Spinal cord (tissue), 9 donors: ENCODE measurements at regions not wholly inside any gene's neighbourhood (a gene's known extent, or its start where the extent isn't known, plus 50 kb on each side); places are given as distances from the start of the nearest gene placed in this dataset.
"Not testable (repeated sequence)": the region's sequence is repeated elsewhere in the genome, so short reads cannot be mapped to it uniquely, and the experiment has no call there.

Experiments
- DNase-seq, 6 donors: peaks; one replicate each; pipeline versions ENCODE4 v3.0.0 to v3.0.0-alpha.2; 2013 to 2015; ENCODE audit warnings: low spot score in 6 of 6, low read depth in 4 of 6
- H3K27ac ChIP-seq: one replicate; pipeline ENCODE4 v1.5.1; 2013; ENCODE audit warnings: low read depth, low read length, control low read depth
- H3K27me3 ChIP-seq: one replicate; pipeline ENCODE4 v1.6.1; 2013; ENCODE audit warnings: low read length; ENCODE audit not compliant: control insufficient read depth, insufficient read depth
- H3K36me3 ChIP-seq: one replicate; pipeline ENCODE4 v1.6.1; 2013; ENCODE audit warnings: low read length; ENCODE audit not compliant: control insufficient read depth, insufficient read depth
- H3K4me1 ChIP-seq: one replicate; pipeline ENCODE4 v1.6.1; 2013; ENCODE audit warnings: low read length; ENCODE audit not compliant: control insufficient read depth, insufficient read depth
- H3K4me3 ChIP-seq: one replicate; pipeline ENCODE4 v1.5.1; 2013; ENCODE audit warnings: low read depth, low read length, control low read depth
- H3K9me3 ChIP-seq: one replicate; pipeline ENCODE4 v1.6.1; 2013; ENCODE audit warnings: low read length; ENCODE audit not compliant: control insufficient read depth, insufficient read depth
- WGBS: methylation state at CpG from one replicate; pipeline ENCODE4 v1.1.5; 2013; ENCODE audit warnings: missing lambda C conversion rate; ENCODE audit not compliant: insufficient coverage; 5-methylcytosine and 5-hydroxymethylcytosine counted together
- donor health status: healthy.

DNA sequence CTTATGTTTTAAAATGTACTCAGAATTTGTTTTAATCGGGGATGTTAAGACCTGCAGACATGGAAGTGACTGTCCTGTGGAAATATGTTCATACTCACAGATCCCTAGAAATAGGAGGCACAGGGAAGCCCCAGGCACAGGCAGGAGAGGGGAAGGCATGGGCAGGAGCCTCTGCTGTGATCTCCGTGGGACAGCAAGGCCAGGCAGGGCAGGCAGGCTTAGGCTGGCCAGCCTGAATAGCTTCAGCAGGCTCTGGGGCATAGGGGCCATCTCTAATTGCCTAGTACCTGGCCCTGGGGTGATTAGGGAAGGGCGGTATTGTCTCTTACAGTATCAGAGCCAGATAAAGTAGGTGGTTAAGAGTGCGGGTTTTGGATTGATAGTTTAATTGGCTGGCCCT is 59.8 kb upstream of the PLEKHG4B start:
- Histone ChIP-seq H3K4me3 (no peak overlapping the region), H3K4me1 (no peaks in the 10 kb centered on the region), H3K36me3 (no peaks in the 10 kb centered on the region), H3K27me3 (peaks cover 4% of the 10 kb centered on the region), H3K27ac (no peak overlapping the region), H3K9me3 (no peaks in the 10 kb centered on the region)
- DNase-seq: no peak
- 78% methylated on average over 2 of the region's 4 CpGs for WGBS

DNA sequence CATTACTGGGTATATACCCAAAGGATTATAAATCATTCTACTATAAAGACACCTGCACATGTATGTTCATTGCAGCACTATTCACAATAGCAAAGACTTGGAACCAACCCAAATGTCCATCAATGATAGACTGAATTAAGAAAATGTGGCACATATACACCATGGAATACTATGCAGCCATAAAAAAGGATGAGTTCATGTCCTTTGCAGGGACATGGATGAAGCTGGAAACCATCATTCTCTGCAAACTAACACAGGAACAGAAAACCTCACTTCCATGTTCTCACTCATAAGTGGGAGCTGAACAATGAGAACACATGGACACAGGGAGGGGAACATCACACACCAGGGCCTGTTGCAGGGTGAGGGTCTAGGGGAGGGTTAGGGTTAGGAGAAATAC is 56.4 kb upstream of the PLEKHG4B start:
- H3K27me3 ChIP-seq, H3K9me3 ChIP-seq, DNase-seq, H3K27ac ChIP-seq, H3K4me1 ChIP-seq, H3K36me3 ChIP-seq, H3K4me3 ChIP-seq: not testable (repeated sequence)

DNA sequence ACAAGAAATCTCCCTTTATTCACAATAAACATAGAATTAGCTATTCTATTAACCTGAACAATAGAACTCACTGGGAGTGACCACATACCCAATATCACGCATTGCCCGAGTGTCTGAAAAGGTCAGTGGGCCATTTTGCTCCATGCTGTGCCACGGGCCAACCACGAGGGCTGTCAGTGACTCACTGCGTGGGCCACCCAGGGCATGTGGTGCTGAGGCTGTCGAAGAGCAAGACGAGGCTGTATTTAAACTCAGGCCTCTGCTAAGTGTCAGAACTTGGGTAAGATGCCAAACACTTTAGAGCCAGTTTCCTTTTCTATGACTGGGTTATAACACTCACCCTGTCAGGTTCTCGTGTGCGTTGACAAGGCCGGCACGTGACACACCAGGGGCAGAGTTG is 54.8 kb upstream of the PLEKHG4B start:
- H3K4me1 ChIP-seq, DNase-seq, H3K36me3 ChIP-seq, H3K4me3 ChIP-seq, H3K27ac ChIP-seq, H3K9me3 ChIP-seq, H3K27me3 ChIP-seq: not testable (repeated sequence)
- 66% methylated on average over 4 of the region's 11 CpGs for WGBS

DNA sequence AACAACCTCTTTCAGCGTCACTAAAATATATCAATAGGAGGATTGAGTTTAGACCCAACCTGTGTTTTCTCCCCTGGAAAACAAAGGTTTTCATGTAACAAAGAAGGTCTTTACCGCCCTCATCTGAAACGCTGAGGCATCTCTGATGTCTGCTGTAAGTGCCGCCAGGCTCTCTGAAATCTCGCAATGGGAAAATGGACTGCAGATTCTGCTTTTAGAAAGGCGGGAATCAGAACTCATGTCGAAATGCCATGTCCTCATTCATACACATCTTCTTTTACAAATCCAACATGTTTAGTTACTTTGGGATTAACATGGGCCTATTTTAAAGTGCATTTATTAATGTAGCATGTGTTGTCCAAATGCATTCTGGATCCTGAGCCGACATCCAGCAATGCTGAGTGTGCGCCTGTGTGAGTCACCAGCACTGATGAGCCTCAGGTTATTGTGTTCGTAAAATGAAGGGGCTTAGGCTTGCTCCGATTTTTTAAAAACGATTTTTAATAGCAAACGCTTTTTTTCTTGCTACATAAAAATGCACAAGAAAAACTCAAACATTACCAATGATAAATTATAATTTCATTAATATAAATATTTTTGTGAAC is 51.9 kb upstream of the PLEKHG4B start:
- 64% methylated on average over 6 of the region's 13 CpGs for WGBS

More for the DNA sequence above, 51.9 kb upstream of the PLEKHG4B start:
- Histone ChIP-seq H3K4me3 (no peak overlapping the region), H3K36me3 (no peaks in the 10 kb centered on the region), H3K4me1 (no peaks in the 10 kb centered on the region), H3K9me3 (no peaks in the 10 kb centered on the region), H3K27me3 (no peaks in the 10 kb centered on the region), H3K27ac (no peak overlapping the region)
- no peak for DNase-seq
